Stimulated activated CD8-positive, alpha-beta memory T cell treated with anti-CD3 and anti-CD28 coated beads, Interleukin-15, amount 100 ng/mL, for 48 hours (primary cell): ENCODE measurements at regions not wholly inside any gene's neighbourhood (a gene's known extent, or its start where the extent isn't known, plus 50 kb on each side); places are given as distances from the start of the nearest gene placed in this dataset.
"Not testable (repeated sequence)": the region's sequence is repeated elsewhere in the genome, so short reads cannot be mapped to it uniquely, and the experiment has no call there.

Source experiments
- DNase-seq, 2 donors: peaks; one replicate each; pipeline ENCODE4 v3.0.0-alpha.2; 2020; ENCODE audit warnings: low read depth in 2 of 2

- DNase-seq: no peak
Measured at GRCh38 chr9:75775966-75776691, 114.3 kb upstream of the PCSK5 start.

- DNase-seq: no peak
Measured at GRCh38 chr9:75780185-75780584, 110.3 kb upstream of the PCSK5 start.

- DNase-seq: no peak
Measured at GRCh38 chr9:75788006-75788634, 102.4 kb upstream of the PCSK5 start.

GRCh38 chr9:75797085-75797580 lies 93.3 kb upstream of the PCSK5 start:
- DNase-seq: no peak

- no peak for DNase-seq
Measured at GRCh38 chr9:75798505-75798904, 92.0 kb upstream of the PCSK5 start.

GRCh38 chr9:75803130-75803529 lies 87.3 kb upstream of the PCSK5 start:
- DNase-seq: no peak

GRCh38 chr9:75810063-75810462 lies 80.4 kb upstream of the PCSK5 start:
- DNase-seq: no peak

- DNase-seq: no peak
Measured at GRCh38 chr9:75811692-75812091, 78.8 kb upstream of the PCSK5 start.

GRCh38 chr9:75812141-75812540 lies 78.3 kb upstream of the PCSK5 start:
- DNase-seq: no peak

- DNase-seq: no peak
Measured at GRCh38 chr9:75814667-75815066, 75.8 kb upstream of the PCSK5 start.

- not testable (repeated sequence) for DNase-seq
Measured at GRCh38 chr9:75820471-75821115, 69.9 kb upstream of the PCSK5 start.

- DNase-seq: no peak
Measured at GRCh38 chr9:75823151-75823550, 67.3 kb upstream of the PCSK5 start.

- no peak for DNase-seq
Measured at GRCh38 chr9:75824816-75825568, 65.5 kb upstream of the PCSK5 start.

- DNase-seq: no peak
Measured at GRCh38 chr9:75826314-75826713, 64.2 kb upstream of the PCSK5 start.

GRCh38 chr9:75830303-75830702 lies 60.2 kb upstream of the PCSK5 start:
- no peak for DNase-seq

- no peak for DNase-seq
Measured at GRCh38 chr9:75833778-75834177, 56.7 kb upstream of the PCSK5 start.

- DNase-seq: no peak
Measured at GRCh38 chr9:75834878-75835277, 55.6 kb upstream of the PCSK5 start.
